ENCODE measurements at regions not wholly inside any gene's neighbourhood (a gene's known extent, or its start where the extent isn't known, plus 50 kb on each side); places are given as distances from the start of the nearest gene placed in this dataset.

DNA sequence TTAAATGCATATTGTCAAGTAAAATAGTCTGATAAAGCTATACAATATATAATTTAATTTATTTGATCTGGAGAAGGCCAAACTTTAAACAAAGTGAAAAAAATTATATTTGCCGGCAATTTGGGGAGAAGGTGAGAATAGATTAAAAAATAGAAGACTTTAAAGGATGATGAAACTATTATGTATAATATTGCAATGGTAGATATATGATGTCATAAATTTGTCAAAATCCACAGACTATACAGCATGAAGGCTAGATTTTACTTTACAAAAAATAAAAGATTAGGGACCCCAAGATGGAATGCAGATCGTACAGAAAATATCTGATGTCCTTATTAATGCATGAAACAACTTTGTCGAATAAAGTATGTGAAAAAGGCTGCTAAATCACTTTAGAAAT is 67.3 kb upstream of the MAL start:
- no peak overlapping the region for H3K4me3 ChIP-seq (ENCODE audit: low read length)
- H3K9me3 ChIP-seq (ENCODE audit: control insufficient read depth, insufficient read depth, low read length) = no peaks in the 10 kb centered on the region
- H3K79me2 ChIP-seq (ENCODE audit: control insufficient read depth, low read length) = no peaks in the 10 kb centered on the region
- no peaks in the 10 kb centered on the region for H3F3A ChIP-seq (ENCODE audit: control insufficient read depth, insufficient read depth)
- H3K27ac ChIP-seq (ENCODE audit: low read depth, low read length) = no peak overlapping the region
- H4K20me1 ChIP-seq (ENCODE audit: control insufficient read depth, insufficient read depth, low read depth, low read length) = no peaks in the 10 kb centered on the region
- H3K4me1 ChIP-seq (ENCODE audit: control insufficient read depth, low read length) = no peaks in the 10 kb centered on the region
- peaks cover 7% of the 10 kb centered on the region; the same call in 1 of the 2 replicates for H3K27me3 ChIP-seq (ENCODE audit: control insufficient read depth, low read length)
- H3K9me2 ChIP-seq (replicated peaks; ENCODE audit: control insufficient read depth, low read length) = no peaks in the 10 kb centered on the region
- no peak overlapping the region for H3K4me2 ChIP-seq (ENCODE audit: low read length)
- no peak for TF ChIP-seq EZH2phosphoT487 (IDR thresholded peaks at IDR 0.05; ENCODE audit: borderline replicate concordance, low read length)
- TF ChIP-seq, protein P1, sequence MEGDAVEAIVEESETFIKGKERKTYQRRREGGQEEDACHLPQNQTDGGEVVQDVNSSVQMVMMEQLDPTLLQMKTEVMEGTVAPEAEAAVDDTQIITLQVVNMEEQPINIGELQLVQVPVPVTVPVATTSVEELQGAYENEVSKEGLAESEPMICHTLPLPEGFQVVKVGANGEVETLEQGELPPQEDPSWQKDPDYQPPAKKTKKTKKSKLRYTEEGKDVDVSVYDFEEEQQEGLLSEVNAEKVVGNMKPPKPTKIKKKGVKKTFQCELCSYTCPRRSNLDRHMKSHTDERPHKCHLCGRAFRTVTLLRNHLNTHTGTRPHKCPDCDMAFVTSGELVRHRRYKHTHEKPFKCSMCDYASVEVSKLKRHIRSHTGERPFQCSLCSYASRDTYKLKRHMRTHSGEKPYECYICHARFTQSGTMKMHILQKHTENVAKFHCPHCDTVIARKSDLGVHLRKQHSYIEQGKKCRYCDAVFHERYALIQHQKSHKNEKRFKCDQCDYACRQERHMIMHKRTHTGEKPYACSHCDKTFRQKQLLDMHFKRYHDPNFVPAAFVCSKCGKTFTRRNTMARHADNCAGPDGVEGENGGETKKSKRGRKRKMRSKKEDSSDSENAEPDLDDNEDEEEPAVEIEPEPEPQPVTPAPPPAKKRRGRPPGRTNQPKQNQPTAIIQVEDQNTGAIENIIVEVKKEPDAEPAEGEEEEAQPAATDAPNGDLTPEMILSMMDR (IDR thresholded peaks at IDR 0.05; ENCODE audit: low read depth, low read length, poor library complexity, severe bottlenecking) = no peak
- H3K36me3 ChIP-seq (ENCODE audit: control insufficient read depth, low read length) = no peaks in the 10 kb centered on the region

DNA sequence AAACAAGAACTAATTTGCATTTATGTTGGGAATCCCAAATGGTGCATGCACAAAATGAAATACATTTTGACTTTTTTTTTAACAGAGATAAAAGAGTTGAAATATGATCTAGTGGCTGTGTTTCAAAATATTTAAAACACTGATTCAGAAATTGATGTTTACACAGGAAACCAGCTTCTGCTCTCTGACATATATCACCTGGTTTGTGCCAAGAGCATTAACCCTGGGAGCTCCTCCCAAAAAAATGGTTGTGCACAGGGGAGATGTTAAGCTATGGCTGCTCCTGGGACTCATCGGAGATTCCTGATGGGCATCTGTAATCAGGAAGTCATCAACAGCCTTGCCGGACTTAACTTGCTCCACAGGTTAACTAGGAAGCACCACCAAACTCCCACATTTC is 65.2 kb upstream of the MAL start:
- Histone ChIP-seq H3K79me2 (ENCODE audit: control insufficient read depth, low read length) (no peaks in the 10 kb centered on the region), H3K4me3 (ENCODE audit: low read length) (no peak overlapping the region), H3K27me3 (ENCODE audit: control insufficient read depth, low read length) (peaks cover 7% of the 10 kb centered on the region; the same call in 1 of the 2 replicates), H3K9me3 (ENCODE audit: control insufficient read depth, insufficient read depth, low read length) (no peaks in the 10 kb centered on the region), H3K4me1 (ENCODE audit: control insufficient read depth, low read length) (no peaks in the 10 kb centered on the region), H3K9me2 (replicated peaks; ENCODE audit: control insufficient read depth, low read length) (no peaks in the 10 kb centered on the region), H3F3A (ENCODE audit: control insufficient read depth, insufficient read depth) (no peaks in the 10 kb centered on the region), H3K36me3 (ENCODE audit: control insufficient read depth, low read length) (no peaks in the 10 kb centered on the region), H4K20me1 (ENCODE audit: control insufficient read depth, insufficient read depth, low read depth, low read length) (no peaks in the 10 kb centered on the region), H3K27ac (ENCODE audit: low read depth, low read length) (no peak overlapping the region), H3K4me2 (ENCODE audit: low read length) (no peak overlapping the region)
- TF ChIP-seq, protein P1 (IDR thresholded peaks at IDR 0.05; ENCODE audit: low read depth, low read length, poor library complexity, severe bottlenecking) = no peak
- TF ChIP-seq EZH2phosphoT487 (IDR thresholded peaks at IDR 0.05; ENCODE audit: borderline replicate concordance, low read length) = no peak

DNA sequence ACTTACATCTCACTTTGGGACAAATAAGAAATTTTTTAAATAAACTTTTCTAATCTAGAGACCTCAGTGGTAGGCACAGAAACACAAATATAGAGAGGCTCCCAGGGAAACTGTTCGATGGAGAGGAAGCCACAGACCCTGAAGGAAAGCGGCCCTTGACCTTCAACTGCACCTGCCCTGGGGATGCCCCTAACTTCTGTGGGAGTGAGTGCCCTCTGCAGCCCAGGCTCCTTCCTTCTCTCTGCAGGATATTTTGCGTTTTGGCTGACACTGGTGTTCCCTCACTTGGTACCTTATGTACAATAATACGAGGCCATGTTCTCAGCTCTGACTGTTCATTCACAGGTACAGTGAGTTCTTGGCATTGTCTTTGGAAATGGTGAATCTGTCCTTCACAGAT is 64.8 kb upstream of the MAL start:
- Histone ChIP-seq H3K4me2 (ENCODE audit: low read length) (no peak overlapping the region), H3K79me2 (ENCODE audit: control insufficient read depth, low read length) (no peaks in the 10 kb centered on the region), H3K36me3 (ENCODE audit: control insufficient read depth, low read length) (no peaks in the 10 kb centered on the region), H3K27me3 (ENCODE audit: control insufficient read depth, low read length) (peaks cover 7% of the 10 kb centered on the region; the same call in 1 of the 2 replicates), H3F3A (ENCODE audit: control insufficient read depth, insufficient read depth) (no peaks in the 10 kb centered on the region), H4K20me1 (ENCODE audit: control insufficient read depth, insufficient read depth, low read depth, low read length) (no peaks in the 10 kb centered on the region), H3K4me3 (ENCODE audit: low read length) (no peak overlapping the region), H3K9me3 (ENCODE audit: control insufficient read depth, insufficient read depth, low read length) (no peaks in the 10 kb centered on the region), H3K9me2 (replicated peaks; ENCODE audit: control insufficient read depth, low read length) (no peaks in the 10 kb centered on the region), H3K4me1 (ENCODE audit: control insufficient read depth, low read length) (no peaks in the 10 kb centered on the region), H3K27ac (ENCODE audit: low read depth, low read length) (no peak overlapping the region)
- no peak for TF ChIP-seq EZH2phosphoT487 (IDR thresholded peaks at IDR 0.05; ENCODE audit: borderline replicate concordance, low read length)
- TF ChIP-seq, protein P1 (IDR thresholded peaks at IDR 0.05; ENCODE audit: low read depth, low read length, poor library complexity, severe bottlenecking) = no peak
